GM21717 (cell line): ENCODE measurements at regions not wholly inside any gene's neighbourhood (a gene's known extent, or its start where the extent isn't known, plus 50 kb on each side); places are given as distances from the start of the nearest gene placed in this dataset.
A peak's percentile ranks its signal among the peaks of the same experiment; 100 is the strongest.

Experiments
- ATAC-seq: cut with Tn5 transposase; IDR thresholded peaks from one replicate; pipeline ENCODE4 v1.9.1; 2021; ENCODE audit warnings: mild to moderate bottlenecking, moderate library complexity; ENCODE audit not compliant: unreplicated experiment

DNA sequence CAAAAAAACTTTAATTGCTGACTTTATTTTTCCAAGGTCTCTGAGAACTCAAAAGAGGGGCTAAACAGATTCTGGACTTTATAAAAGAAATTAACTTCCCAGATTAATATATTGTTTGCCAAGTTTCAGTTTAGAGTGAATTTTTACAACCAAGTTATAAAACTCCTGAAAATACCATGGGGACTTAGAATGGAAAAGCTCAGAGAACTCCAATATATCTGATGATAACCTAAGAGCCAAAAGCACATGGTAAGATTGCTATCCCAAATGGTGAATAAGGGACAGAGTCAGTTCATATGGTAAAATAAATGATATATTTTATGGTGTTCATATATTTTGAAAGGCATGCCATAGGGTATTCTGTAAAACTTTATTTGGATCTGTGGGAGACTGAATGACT is 470.9 kb downstream of the TTLL7 start:
- no peak for ATAC-seq

- ATAC-seq = no peak
Measured at GRCh38 chr1:83520797-83521196, 478.1 kb downstream of the TTLL7 start.

- no peak for ATAC-seq
Measured at GRCh38 chr1:83516369-83516768, 482.6 kb downstream of the TTLL7 start.

GRCh38 chr1:83515578-83516154 is 483.3 kb downstream of the TTLL7 start:
- no peak for ATAC-seq

DNA sequence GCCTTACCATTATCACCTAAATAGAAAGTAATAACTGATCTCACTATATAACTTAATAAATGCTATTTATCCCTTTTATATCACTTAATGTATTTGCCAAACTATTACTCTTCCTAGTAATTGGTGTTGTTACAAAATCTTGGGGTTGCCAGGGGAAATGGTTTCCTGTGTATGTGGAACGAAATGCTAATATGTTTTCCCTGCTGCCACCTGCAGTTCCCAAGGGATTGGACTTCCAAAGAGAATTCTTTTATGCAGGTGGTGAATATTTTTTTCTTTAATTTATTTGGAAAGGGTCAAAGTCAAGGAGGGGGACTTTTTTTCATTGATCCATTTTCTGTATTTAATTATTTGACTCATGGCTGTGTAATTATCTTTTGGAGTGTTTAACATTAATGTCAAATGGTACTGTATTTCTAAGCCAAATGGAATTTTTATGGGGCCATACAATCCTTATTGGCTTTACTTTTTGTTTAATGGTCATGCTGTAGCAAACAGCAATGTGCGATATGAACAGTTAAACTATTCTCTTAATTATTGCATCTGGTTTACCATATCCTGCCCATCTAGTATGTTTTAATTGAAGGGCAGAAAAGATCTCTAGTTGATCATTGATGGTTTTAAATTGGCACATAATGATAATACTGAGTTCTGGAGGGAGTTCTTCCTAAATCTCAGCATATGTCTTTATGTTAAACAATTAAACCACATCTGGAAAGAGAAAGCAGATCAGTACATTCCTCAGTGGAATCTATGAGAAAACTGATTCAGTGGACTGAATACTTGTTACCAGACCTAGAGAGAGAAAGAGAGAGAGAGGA is 486.3 kb downstream of the TTLL7 start:
- ATAC-seq = no peak

GRCh38 chr1:83511146-83511726 is 487.7 kb downstream of the TTLL7 start:
- ATAC-seq = no peak

GRCh38 chr1:83509301-83509781 is 489.6 kb downstream of the TTLL7 start:
- ATAC-seq = no peak

DNA sequence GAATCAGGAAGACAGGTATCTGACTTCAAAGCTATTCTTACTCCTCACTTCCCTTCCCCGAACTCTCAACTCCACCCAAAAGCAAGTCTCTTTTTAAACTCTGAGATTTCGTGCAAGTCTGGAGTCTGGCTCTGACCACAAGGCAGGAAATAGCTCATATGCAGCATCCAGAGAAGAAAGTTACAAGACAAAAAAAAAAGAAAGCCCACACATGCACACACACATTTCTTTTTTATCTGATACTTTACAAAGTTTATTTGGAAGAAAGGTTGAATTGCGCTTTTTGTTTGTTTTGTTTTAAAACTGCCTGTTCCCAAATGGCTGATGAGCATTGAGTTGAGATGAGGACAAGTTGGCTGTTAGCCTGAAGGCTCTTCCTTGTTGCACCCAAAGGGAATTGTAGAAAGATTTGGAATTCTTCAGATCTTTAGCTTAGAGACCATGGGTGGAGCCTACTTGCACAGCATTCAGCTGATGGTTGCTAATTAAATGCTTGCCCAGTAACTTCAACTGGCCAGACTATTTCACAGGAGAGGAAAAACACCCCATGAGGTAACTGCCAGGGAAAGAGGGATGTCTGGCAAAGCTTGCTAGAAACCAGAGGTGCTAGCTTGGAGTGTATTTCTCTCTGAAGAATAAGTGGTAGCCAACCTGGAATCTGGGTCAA is 490.3 kb downstream of the TTLL7 start:
- ATAC-seq = peak; percentile 98

DNA sequence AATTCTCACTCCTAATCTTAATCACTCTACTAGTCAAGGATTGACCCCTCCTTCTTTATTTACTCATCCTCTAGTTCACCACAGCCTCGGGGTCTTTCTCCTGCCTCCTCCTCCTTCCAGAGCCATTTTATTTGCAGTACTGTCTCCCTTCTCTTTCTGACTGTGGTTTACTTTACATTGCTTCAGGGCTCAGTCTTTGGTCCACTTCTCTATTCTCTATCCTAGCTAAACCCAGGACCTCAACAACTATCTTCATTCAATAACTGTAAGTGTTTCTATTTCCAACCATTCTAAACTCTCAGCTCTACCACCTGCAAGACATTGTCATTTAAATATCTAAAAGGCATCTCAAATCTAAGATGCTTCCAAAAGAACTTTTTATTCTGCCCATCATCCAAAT is 493.8 kb downstream of the TTLL7 start:
- ATAC-seq = no peak

GRCh38 chr1:83503153-83503552 is 495.8 kb downstream of the TTLL7 start:
- ATAC-seq = no peak

DNA sequence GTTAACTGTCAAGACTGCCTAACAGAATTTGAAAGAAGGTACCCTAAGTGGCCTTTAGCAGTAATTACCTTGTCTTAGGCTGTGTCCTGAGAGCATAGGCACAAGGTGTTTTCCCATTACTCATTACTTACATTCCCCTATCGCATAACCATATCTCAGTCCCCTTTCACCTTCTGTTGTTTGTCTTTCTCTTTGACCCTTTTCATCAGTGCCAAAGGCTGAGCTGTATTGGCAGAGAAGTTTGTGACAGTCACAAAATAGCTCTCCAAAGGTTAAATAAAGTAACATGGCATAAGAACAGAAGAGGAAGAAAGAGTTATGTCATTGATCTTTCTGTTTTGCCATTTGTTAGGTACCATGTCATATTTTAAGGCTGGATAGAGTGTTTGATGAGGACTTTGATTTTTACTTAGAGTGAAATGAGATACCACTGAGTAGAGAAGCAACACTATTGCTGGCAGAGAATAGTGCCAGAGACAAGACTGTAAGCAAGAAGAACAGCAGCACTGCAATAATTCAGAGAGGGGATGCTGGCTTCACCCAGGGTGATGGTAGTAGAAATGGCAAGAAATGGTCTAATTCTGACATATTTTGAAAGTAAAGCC is 497.8 kb downstream of the TTLL7 start:
- ATAC-seq = peak; percentile 91

DNA sequence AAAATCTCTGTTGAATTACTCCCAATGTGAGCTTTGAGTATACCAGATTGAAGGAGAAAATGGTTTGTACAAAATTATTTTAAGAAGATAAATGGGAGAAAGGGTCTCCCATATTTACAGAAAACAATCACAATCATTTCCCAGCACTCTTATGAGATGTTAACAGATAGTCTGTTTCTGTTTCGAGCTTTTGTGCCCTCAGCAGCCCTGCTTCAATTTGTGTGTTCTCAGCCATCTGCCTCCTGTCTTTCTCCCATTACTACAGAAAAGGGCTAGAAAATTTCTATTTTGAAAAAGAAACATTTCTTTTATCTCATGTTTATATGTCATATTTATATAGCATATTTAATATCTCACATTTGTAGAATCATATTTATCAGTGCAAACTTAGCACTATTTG is 498.4 kb downstream of the TTLL7 start:
- peak; percentile 26 for ATAC-seq

DNA sequence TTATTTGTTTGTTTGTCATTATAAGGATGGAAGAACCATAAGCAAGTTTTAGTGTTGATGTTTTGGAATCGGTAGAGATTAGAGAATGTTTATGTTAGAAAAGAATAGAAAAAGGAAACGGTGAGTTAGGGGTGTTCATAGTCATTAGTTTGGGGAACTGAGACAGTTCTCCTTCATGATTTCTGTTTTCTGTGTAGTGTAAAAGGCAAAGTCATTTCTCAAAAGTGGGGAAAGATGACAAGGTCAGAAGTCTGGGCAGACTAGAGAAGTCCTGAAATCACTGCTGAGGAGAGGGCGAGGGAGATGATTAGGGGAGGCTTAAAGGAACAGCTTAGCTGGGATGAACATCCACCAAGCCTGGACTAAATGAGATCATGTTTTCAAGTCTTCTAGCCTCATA is 498.9 kb downstream of the TTLL7 start:
- peak; percentile 68 for ATAC-seq

DNA sequence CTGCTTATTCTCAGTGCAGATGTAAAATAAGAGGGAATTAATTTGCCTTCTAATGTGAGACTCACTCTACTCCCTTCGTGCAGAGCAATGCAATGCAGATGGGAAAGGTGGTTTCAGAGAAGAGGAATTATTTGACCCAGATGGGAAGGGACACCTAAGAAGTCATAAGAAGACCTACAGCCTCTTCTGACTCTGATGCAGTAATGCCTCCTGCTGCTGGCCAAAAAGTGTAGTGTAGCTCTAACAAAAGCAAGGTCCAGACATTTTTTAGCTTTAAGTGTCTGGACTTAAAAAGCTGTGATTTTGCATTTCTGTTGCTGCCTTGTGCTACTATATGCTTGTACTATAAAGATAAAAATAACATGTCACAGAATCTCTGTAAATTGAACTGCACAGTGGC is 501.4 kb downstream of the TTLL7 start:
- ATAC-seq = no peak

GRCh38 chr1:83495560-83495959 is 503.4 kb downstream of the TTLL7 start:
- no peak for ATAC-seq

DNA sequence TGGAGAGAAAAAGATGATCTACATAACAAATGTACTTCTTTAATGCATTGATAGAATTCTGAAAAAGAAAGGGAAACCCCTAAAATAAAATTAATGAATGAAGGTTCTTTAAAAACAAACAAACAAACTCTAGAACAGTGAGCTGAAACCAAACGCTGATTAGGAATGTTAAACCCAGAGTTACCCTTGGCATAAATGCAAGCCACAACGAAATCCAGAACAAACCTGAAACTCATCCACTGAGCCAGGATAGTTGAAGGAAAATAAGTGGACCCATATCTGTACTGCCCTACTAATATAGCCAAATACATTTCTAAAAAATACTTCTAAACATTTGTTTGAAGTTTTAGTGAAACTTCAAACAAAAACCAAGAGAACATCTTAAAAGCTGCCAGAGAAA is 505.3 kb downstream of the TTLL7 start:
- no peak for ATAC-seq

DNA sequence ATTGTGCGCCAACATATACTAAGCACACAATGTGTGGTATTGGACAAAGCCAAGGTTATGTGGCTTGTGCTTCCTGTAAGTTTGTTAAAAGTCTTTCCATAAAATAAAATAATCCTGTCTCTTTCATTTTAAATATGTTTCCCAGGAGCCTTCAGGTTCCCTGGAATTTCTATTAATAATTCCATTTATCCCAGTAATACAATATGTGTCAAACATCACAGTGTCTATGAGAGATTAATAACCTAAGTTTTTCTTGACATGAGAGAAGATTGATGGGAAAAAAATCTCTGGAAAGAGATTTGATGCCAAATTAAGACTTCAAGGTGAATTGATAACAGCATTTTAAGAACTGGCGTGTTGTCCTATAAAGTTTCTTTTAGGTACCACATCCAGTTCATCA is 507.0 kb downstream of the TTLL7 start:
- ATAC-seq = no peak

GRCh38 chr1:83490988-83491387 is 507.9 kb downstream of the TTLL7 start:
- ATAC-seq = no peak

DNA sequence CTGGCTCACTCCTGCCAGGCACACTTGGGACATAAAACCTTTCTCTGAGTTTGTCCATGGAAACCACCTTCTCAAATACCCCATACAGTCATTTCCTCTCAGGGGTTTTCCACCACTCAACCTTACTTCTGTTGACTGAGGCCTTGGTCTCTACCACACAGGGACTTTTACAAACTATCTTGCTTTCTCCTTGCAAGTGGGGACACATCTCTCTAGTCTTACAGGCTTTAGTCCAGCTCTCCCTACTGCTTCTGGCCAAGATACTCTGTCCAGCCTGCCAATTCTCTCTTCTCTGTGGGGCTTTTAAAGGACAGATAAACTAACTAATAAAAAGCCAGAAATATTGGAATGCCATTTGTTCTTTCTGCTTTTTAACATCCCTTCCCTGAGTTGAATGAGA is 510.8 kb downstream of the TTLL7 start:
- ATAC-seq = peak; percentile 87

- peak; percentile 29 for ATAC-seq
Measured at GRCh38 chr1:83487460-83487859, 511.5 kb downstream of the TTLL7 start.

GRCh38 chr1:83485314-83486019 is 513.5 kb downstream of the TTLL7 start:
- ATAC-seq = peak; percentile 20
